Small intestine (tissue), 7 donors: ENCODE measurements at regions not wholly inside any gene's neighbourhood (a gene's known extent, or its start where the extent isn't known, plus 50 kb on each side); places are given as distances from the start of the nearest gene placed in this dataset.

Experiments
- DNase-seq, 2 donors: peaks; one replicate each; pipeline versions ENCODE4 v3.0.0 to v3.0.0-alpha.2; 2013
- FAIRE-seq: peaks from 2 replicates; lab custom pipeline; 2012; peaks lifted over from hg19 to GRCh38; lab: Jason Lieb, UNC
- H3K27ac ChIP-seq, 3 donors: one replicate each; pipeline ENCODE4 v1.5.1; 2013; ENCODE audit warnings: low read length in 2 of 3, mild to moderate bottlenecking in 2 of 3, control low read depth in 1 of 3, inconsistent platforms in 1 of 3, low read depth in 1 of 3, moderate library complexity in 1 of 3
- H3K27me3 ChIP-seq, 3 donors: one replicate each; pipeline ENCODE4 v1.6.1; 2013; ENCODE audit warnings: low read length in 3 of 3, inconsistent platforms in 1 of 3; ENCODE audit not compliant: control insufficient read depth in 3 of 3, insufficient read depth in 3 of 3
- H3K36me3 ChIP-seq, 3 donors: one replicate each; pipeline ENCODE4 v1.6.1; 2013; ENCODE audit warnings: low read length in 3 of 3, inconsistent platforms in 1 of 3, low read depth in 1 of 3, mild to moderate bottlenecking in 1 of 3, moderate library complexity in 1 of 3; ENCODE audit not compliant: control insufficient read depth in 3 of 3, insufficient read depth in 2 of 3
- H3K4me1 ChIP-seq, 3 donors: one replicate each; pipeline ENCODE4 v1.6.1; 2013; ENCODE audit warnings: low read length in 2 of 3, inconsistent platforms in 1 of 3, low read depth in 1 of 3, mild to moderate bottlenecking in 1 of 3, moderate library complexity in 1 of 3; ENCODE audit not compliant: control insufficient read depth in 3 of 3, insufficient read depth in 2 of 3
- H3K4me3 ChIP-seq, 3 donors: one replicate each; pipeline ENCODE4 v1.5.1; 2013; ENCODE audit warnings: low read length in 3 of 3, control low read depth in 1 of 3, inconsistent platforms in 1 of 3, low read depth in 1 of 3, mild to moderate bottlenecking in 1 of 3, moderate library complexity in 1 of 3
- H3K9me3 ChIP-seq, 2 donors: one replicate each; pipeline ENCODE4 v1.6.1; 2013; ENCODE audit warnings: low read depth in 1 of 2, low read length in 1 of 2; ENCODE audit not compliant: control insufficient read depth in 2 of 2, insufficient read depth in 1 of 2
- WGBS, 3 donors: extraction: QIAGEN DNeasy Blood & Tissue Kit; methylation state at CpG; one replicate each; pipeline ENCODE4 v1.1.7; 2013; 5-methylcytosine and 5-hydroxymethylcytosine counted together
- donor health status: healthy with polysubstance abuse.
- donor health status: control.
- donor health status: control.
- donor health status: Bipolar disorder and iron deficiency.
- donor health status: healthy.

- 33 to 64% (median 53%) methylated on average over 16 to 17 of the region's 17 CpGs for WGBS, 3 donors
- FAIRE-seq (no peak), DNase-seq (no peak)
- no peaks in the 10 kb centered on the region for H3K9me3 ChIP-seq
- H3K4me3 ChIP-seq = no peak overlapping the region
- peaks cover 4 to 7% (median 7%) of the 10 kb centered on the region in 3 donors for H3K27me3 ChIP-seq
- H3K36me3 ChIP-seq = no peaks in the 10 kb centered on the region
- H3K27ac ChIP-seq = no peak overlapping the region
- peaks cover 0 to 2% (median 0%) of the 10 kb centered on the region in 3 donors for H3K4me1 ChIP-seq
Observed at GRCh38 chr11:69922015-69922595, 102.9 kb upstream of the FGF3 start.

GRCh38 chr11:69922596-69923111, 103.4 kb upstream of the FGF3 start:
- Histone ChIP-seq H3K36me3 (no peaks in the 10 kb centered on the region), H3K9me3 (no peaks in the 10 kb centered on the region), H3K4me3 (no peak overlapping the region), H3K27ac (no peak overlapping the region), H3K4me1 (peaks cover 0 to 2% (median 0%) of the 10 kb centered on the region in 3 donors), H3K27me3 (peaks cover 4 to 8% (median 7%) of the 10 kb centered on the region in 3 donors)
- WGBS, 3 donors = 88 to 93% (median 91%) methylated on average over 14 of the region's 14 CpGs
- no peak for FAIRE-seq
- no peak for DNase-seq

GRCh38 chr11:69923196-69923595, 104.0 kb upstream of the FGF3 start:
- Histone ChIP-seq H3K4me1 (peaks cover 0 to 2% (median 0%) of the 10 kb centered on the region in 3 donors), H3K27ac (no peak overlapping the region), H3K27me3 (peaks cover 4 to 8% (median 7%) of the 10 kb centered on the region in 3 donors), H3K36me3 (no peaks in the 10 kb centered on the region), H3K4me3 (no peak overlapping the region), H3K9me3 (no peaks in the 10 kb centered on the region)
- WGBS, 3 donors = 73 to 88% (median 81%) methylated on average over 7 of the region's 7 CpGs
- FAIRE-seq (no peak), DNase-seq (no peak)

- Histone ChIP-seq H3K9me3 (no peaks in the 10 kb centered on the region), H3K27me3 (peaks cover 3 to 7% (median 4%) of the 10 kb centered on the region in 3 donors), H3K4me3 (no peak overlapping the region), H3K27ac (no peak overlapping the region), H3K36me3 (no peaks in the 10 kb centered on the region), H3K4me1 (peaks cover 0 to 2% (median 0%) of the 10 kb centered on the region in 3 donors)
- FAIRE-seq (no peak), DNase-seq (no peak)
- 83 to 91% (median 83%) methylated on average over 13 of the region's 13 CpGs for WGBS, 3 donors
Observed at GRCh38 chr11:69923641-69924307, 104.6 kb upstream of the FGF3 start.

GRCh38 chr11:69924308-69925161, 105.3 kb upstream of the FGF3 start:
- Histone ChIP-seq H3K27me3 (peaks cover 4 to 7% (median 7%) of the 10 kb centered on the region in 3 donors), H3K9me3 (peaks cover 0 to 3% of the 10 kb centered on the region in 2 donors), H3K4me3 (no peak overlapping the region), H3K27ac (no peak overlapping the region), H3K4me1 (no peaks in the 10 kb centered on the region), H3K36me3 (no peaks in the 10 kb centered on the region)
- no peak for DNase-seq
- no peak for FAIRE-seq
- 60 to 73% (median 71%) methylated on average over 2 of the region's 2 CpGs for WGBS, 3 donors

GRCh38 chr11:69925366-69926196, 106.4 kb upstream of the FGF3 start:
- DNase-seq = no peak
- Histone ChIP-seq H3K36me3 (no peaks in the 10 kb centered on the region), H3K4me3 (no peak overlapping the region), H3K4me1 (no peaks in the 10 kb centered on the region), H3K27ac (no peak overlapping the region), H3K27me3 (peaks cover 4 to 7% (median 7%) of the 10 kb centered on the region in 3 donors), H3K9me3 (peaks cover 0 to 4% of the 10 kb centered on the region in 2 donors)
- FAIRE-seq = no peak
- WGBS, 3 donors = 33 to 59% (median 46%) methylated on average over 22 of the region's 22 CpGs

- FAIRE-seq = no peak
- Histone ChIP-seq H3K36me3 (no peaks in the 10 kb centered on the region), H3K4me1 (no peaks in the 10 kb centered on the region), H3K4me3 (no peak overlapping the region), H3K9me3 (peaks cover 0 to 4% of the 10 kb centered on the region in 2 donors), H3K27ac (no peak overlapping the region), H3K27me3 (peaks cover 4 to 7% (median 7%) of the 10 kb centered on the region in 3 donors)
- WGBS, 3 donors = 34 to 67% (median 47%) methylated on average over 15 of the region's 15 CpGs
- DNase-seq = no peak
Observed at GRCh38 chr11:69926376-69927050, 107.3 kb upstream of the FGF3 start.
